ENCODE measurements at regions not wholly inside any gene's neighbourhood (a gene's known extent, or its start where the extent isn't known, plus 50 kb on each side); places are given as distances from the start of the nearest gene placed in this dataset.
"Not testable (repeated sequence)": the region's sequence is repeated elsewhere in the genome, so short reads cannot be mapped to it uniquely, and the experiment has no call there.

GRCh38 chr7:42560866-42561265, 323.9 kb upstream of the GLI3 start:
- H3K4me3 ChIP-seq (ENCODE audit: low read depth, low read length): no peak overlapping the region
- no peak for TF ChIP-seq CTCF (IDR thresholded peaks at IDR 0.05; ENCODE audit: low read depth, low read length)

GRCh38 chr7:42554932-42555331, 317.9 kb upstream of the GLI3 start:
- not testable (repeated sequence) for H3K4me3 ChIP-seq (ENCODE audit: low read depth, low read length)

- TF ChIP-seq CTCF (IDR thresholded peaks at IDR 0.05; ENCODE audit: low read depth, low read length): no peak
- H3K4me3 ChIP-seq (ENCODE audit: low read depth, low read length): no peak overlapping the region
These were observed 315.2 kb upstream of the GLI3 start for GRCh38 chr7:42552227-42552626.

GRCh38 chr7:42550706-42551470, 313.9 kb upstream of the GLI3 start:
- no peak overlapping the region for H3K4me3 ChIP-seq (ENCODE audit: low read depth, low read length)
- TF ChIP-seq CTCF (IDR thresholded peaks at IDR 0.05; ENCODE audit: low read depth, low read length): no peak

GRCh38 chr7:42549866-42550485, 313.0 kb upstream of the GLI3 start:
- no peak for TF ChIP-seq CTCF (IDR thresholded peaks at IDR 0.05; ENCODE audit: low read depth, low read length)
- H3K4me3 ChIP-seq (ENCODE audit: low read depth, low read length): no peak overlapping the region

- no peak overlapping the region for H3K4me3 ChIP-seq (ENCODE audit: low read depth, low read length)
- TF ChIP-seq CTCF (IDR thresholded peaks at IDR 0.05; ENCODE audit: low read depth, low read length): no peak
These were observed 312.0 kb upstream of the GLI3 start for GRCh38 chr7:42548816-42549611.

GRCh38 chr7:42545049-42545724, 308.2 kb upstream of the GLI3 start:
- no peak overlapping the region for H3K4me3 ChIP-seq (ENCODE audit: low read depth, low read length)
- no peak for TF ChIP-seq CTCF (IDR thresholded peaks at IDR 0.05; ENCODE audit: low read depth, low read length)

All from WI38 (cell line).